ENCODE measurements at regions not wholly inside any gene's neighbourhood (a gene's known extent, or its start where the extent isn't known, plus 50 kb on each side); places are given as distances from the start of the nearest gene placed in this dataset.

GRCh38 chr1:60577029-60577428, 503.5 kb upstream of the C1orf87 start:
- Mint-ChIP-seq H3K4me3 (no peak overlapping the region), H3K27ac (no peak overlapping the region), H3K9me3 (no peaks in the 10 kb centered on the region), H3K27me3 (ENCODE audit: low read depth) (no peaks in the 10 kb centered on the region), H3K4me1 (peaks cover 6 to 15% of the 10 kb centered on the region in 2 experiments; a peak in 2 of 4 replicates), H3K36me3 (ENCODE audit: insufficient read depth in 1 of 3, low read depth in 3 of 3) (no peaks in the 10 kb centered on the region)
- Histone ChIP-seq H3K4me2 (ENCODE audit: insufficient read depth, insufficient read length, low read length) (no peak overlapping the region), H2BK120ac (ENCODE audit: low read depth, low read length, poor library complexity, severe bottlenecking) (no peak overlapping the region), H3K23ac (ENCODE audit: insufficient read length, low read depth, low read length) (no peak overlapping the region), H3K79me2 (ENCODE audit: insufficient read depth, low read length) (no peaks in the 10 kb centered on the region), H2BK20ac (ENCODE audit: low read depth, low read length, poor library complexity, severe bottlenecking) (no peak overlapping the region), H2BK15ac (ENCODE audit: low read depth, low read length) (no peak overlapping the region), H2BK12ac (ENCODE audit: insufficient read length, low read depth, low read length) (no peak overlapping the region), H3T11ph (ENCODE audit: low read length) (no peak overlapping the region), H4K91ac (ENCODE audit: insufficient read length, low read depth, low read length) (no peak overlapping the region), H3K4ac (ENCODE audit: low read depth, low read length) (no peak overlapping the region), H3K79me1 (ENCODE audit: insufficient read depth, low read depth, low read length, poor library complexity, severe bottlenecking) (no peaks in the 10 kb centered on the region), H3K9ac (ENCODE audit: extremely low read depth, insufficient read length, low read length) (no peak overlapping the region), H4K5ac (ENCODE audit: insufficient read length, low read depth, low read length) (no peak overlapping the region), H4K20me1 (ENCODE audit: control insufficient read depth, insufficient read depth, insufficient read length) (no peaks in the 10 kb centered on the region), H2AFZ (ENCODE audit: low read length) (no peak overlapping the region), H3K56ac (ENCODE audit: insufficient read length, low read depth, low read length) (no peak overlapping the region), H2BK5ac (ENCODE audit: insufficient read length, low read length) (no peak overlapping the region), H3K9me3 (ENCODE audit: control insufficient read depth, low read depth, low read length) (no peaks in the 10 kb centered on the region), H3K4me1 (ENCODE audit: insufficient read depth, low read length) (peaks cover 4% of the 10 kb centered on the region; the same call in 1 of the 2 replicates), H2AK5ac (ENCODE audit: insufficient read length, low read length) (no peak overlapping the region), H3K27ac (ENCODE audit: insufficient read length, low read depth, low read length) (no peak overlapping the region), H3K18ac (ENCODE audit: insufficient read length, low read depth, low read length) (no peak overlapping the region), H3K27me3 (ENCODE audit: insufficient read depth, low read length) (no peaks in the 10 kb centered on the region), H4K8ac (replicated peaks; ENCODE audit: insufficient read length, low read depth, low read length) (no peak overlapping the region), H3K23me2 (ENCODE audit: insufficient read length, low read depth, low read length, poor library complexity, severe bottlenecking) (no peaks in the 10 kb centered on the region), H3K14ac (ENCODE audit: insufficient read depth, low read length) (no peak overlapping the region)
- DNase-seq: no peak
- no CpG with 5 or more reads among the region's 2 CpGs for WGBS (ENCODE audit: extremely low coverage, insufficient read length, low lambda C conversion rate)
- TF ChIP-seq, protein P1, sequence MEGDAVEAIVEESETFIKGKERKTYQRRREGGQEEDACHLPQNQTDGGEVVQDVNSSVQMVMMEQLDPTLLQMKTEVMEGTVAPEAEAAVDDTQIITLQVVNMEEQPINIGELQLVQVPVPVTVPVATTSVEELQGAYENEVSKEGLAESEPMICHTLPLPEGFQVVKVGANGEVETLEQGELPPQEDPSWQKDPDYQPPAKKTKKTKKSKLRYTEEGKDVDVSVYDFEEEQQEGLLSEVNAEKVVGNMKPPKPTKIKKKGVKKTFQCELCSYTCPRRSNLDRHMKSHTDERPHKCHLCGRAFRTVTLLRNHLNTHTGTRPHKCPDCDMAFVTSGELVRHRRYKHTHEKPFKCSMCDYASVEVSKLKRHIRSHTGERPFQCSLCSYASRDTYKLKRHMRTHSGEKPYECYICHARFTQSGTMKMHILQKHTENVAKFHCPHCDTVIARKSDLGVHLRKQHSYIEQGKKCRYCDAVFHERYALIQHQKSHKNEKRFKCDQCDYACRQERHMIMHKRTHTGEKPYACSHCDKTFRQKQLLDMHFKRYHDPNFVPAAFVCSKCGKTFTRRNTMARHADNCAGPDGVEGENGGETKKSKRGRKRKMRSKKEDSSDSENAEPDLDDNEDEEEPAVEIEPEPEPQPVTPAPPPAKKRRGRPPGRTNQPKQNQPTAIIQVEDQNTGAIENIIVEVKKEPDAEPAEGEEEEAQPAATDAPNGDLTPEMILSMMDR (conservative IDR thresholded peaks at IDR 0.05): no peak
